ENCODE measurements at regions not wholly inside any gene's neighbourhood (a gene's known extent, or its start where the extent isn't known, plus 50 kb on each side); places are given as distances from the start of the nearest gene placed in this dataset.
A peak's percentile ranks its signal among the peaks of the same experiment; 100 is the strongest.

DNA sequence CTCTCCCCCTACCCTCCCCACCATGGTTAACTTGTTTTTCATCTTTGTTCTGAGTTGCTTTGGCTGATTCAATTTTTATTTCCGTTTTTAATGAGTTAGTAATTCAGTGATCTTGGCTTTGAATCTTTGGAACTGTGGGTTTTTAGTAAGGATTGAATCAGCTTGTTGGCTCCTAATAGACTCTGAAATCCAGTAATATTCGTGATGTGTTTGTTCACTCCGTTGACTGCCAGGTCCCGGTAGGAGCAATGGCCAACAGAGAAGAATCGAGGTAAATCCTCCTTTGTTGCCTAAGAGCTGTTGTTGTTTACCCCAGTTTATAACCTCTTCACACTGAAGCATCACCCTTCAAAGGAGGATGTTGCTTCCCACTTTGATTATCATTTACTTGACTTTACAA lies 92.7 kb downstream of the PCSK1 start:
- DNase-seq, result no peak

DNA sequence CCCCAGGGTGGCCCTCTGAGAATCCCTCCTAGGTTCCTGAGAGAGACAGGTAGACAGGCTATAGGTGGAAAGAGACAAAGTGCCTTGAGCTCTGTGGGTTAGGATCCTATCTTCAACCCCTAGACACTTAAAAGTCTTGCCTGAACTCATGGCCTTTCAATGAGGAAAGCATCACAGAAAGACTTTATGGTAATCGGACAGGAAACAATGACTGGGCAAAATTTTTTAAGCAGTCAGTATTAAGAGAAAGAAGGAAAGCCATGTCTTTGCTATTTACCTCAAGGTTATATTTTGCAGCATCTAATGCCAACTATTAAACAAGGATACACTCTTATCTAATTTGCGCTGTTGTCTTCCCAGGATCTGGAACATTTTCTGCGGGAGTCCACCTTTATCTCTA lies 93.2 kb downstream of the PCSK1 start:
- DNase-seq, result no peak

DNA sequence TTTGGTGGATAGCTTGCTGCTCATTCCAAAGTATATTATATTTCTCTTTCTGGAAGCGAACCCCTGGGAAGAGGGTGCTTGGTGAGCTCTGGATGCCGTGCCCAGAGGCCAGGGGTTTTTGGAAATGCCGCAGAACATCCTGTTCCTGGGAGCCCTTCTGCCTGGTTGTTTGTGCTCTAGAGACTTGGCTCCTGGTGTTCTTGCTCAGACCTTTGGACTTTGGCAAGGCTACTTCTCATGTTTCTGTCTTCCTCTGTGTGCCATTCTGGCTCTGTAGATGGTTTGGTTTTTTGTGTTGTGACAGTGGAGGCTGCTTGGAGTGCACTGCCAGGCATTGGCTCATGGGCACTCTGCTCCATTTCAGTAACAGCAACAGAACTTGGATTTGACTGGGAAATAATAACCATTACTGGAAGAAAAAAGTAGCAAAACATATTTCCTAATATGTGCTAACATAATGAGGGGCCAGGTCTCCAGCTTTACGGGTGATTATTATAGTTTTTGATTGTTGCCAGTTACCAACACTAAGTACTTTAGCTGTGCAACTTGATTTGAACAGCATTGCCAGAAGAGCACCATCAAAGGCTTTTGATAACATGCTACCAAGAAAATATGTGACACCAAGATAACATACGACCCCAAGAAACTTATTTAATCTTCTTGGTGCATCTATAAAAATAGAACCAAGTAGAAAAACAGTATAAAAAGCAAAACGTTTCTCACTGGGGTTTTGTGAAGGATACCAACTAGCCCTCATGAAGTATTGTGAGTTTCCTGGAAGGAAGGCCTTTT lies 94.2 kb downstream of the PCSK1 start:
- no peak for DNase-seq

DNA sequence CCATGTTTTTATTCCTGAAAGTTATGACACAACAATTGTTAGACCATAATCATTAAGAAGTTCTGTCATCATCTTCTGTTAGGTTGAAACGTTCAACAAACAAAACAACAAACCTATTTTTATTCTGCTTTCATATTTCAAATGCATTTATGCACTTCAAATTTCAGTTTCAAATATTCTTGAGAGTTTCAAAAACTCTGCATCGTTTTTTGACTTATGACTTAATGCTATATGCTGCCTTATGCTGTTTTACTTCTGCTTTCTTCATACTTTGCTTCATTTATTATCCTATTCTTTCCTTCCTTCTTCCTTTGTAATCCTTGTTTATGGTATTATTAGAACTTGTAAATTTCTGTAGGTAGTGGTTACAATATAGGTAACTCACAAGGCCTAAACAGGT lies 95.0 kb downstream of the PCSK1 start:
- no peak for DNase-seq

DNA sequence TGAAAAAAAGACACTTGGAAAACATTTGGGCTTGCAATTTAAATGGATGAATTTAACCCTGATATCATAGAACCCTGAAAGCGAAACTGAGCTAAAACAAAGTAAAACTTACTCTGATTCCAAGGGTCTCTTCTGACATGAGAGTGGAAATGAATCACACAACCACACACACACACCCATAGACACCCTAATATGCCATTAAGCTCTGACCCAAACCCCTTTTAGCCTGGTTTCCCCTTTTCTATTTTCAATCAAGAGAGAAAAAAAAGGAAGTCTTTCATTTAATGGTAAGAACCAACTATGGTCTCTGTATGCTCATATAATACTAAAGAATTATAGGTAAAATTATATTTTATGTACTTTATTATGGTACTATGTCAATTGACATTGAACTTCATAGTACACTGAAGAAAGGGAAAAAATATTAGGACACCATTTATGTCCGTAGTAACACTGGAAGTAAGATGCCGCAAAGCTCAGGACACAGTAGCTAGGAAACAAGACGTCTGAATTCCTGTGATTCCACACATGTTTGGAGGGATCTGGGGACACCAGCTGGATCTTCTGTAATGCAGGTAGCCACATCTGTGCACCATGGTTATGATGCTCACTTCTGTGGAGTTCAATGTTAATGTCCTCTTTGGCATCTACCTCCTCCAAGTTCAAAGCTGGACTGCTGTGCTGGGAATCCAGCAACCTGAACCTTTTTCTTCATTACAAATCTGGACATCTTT lies 95.8 kb downstream of the PCSK1 start:
- no peak for DNase-seq

DNA sequence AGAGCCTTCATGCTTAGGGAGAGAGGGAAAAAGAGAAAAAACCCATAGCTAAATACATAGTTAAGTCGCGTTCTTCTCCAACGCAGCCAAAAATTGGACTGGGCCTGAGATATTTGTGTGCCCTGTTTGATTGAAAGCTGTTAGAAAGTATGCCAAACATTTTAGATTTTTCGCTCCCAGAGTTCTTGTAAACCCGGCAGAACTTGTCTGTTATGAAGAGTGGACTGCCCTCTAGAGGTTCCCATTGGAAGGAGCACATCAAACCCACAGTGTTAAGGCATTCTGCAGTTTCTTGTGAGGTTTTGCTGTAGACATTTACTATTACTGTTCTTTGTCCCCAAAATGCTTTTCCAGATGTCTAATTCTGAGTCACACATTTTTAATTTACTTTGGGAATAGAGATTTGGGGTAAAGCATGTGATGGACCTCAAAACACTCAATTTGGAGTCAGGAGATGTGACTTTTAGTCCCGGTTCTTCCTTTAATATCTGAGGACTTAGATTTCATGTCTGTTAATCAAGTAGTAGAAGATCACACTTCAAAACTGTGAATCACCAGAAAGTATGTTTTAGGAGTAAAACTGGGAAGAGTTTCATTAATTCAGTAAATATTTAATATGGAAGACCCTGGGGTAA lies 96.6 kb downstream of the PCSK1 start:
- peak; percentile 45 for DNase-seq

DNA sequence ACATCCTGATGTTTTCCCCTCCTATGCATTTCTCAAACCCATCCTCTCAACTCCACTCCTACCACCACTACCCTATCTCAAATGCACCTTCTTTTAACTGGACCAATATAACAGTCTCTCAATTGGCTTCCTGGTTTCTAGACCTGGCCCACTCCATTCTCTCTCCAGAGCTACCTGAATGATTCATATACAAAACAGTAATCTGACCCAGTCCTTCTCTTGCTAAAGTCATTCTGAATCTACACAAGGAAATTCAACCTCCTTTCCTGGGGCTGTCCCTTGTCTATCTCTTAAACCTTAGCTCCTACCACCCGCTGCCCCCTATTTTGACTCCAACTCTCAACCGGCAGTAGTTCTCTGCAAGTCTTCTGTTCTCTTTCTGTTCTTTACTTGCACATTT lies 97.2 kb downstream of the PCSK1 start:
- no peak for DNase-seq

DNA sequence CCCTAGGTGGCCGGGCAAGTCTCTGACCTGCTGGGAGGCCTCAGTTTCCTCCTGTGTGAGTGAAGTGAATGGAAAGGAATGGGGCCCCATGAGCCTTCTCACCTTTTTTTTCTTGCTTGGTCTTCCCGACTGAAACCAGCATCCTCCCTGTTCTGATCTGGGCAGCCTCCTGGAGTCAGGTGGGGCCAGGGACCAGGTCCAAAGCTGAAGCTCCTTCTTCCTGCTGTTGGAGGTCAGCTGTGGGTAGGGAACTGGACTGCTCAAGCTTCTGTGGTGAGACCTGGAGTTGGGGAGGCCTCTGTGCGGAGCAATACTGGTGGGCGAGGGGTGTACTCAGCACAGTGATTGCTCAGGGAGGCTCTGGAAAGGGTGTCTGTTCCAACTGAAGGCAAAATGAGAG lies 99.7 kb downstream of the PCSK1 start:
- DNase-seq, result no peak

DNA sequence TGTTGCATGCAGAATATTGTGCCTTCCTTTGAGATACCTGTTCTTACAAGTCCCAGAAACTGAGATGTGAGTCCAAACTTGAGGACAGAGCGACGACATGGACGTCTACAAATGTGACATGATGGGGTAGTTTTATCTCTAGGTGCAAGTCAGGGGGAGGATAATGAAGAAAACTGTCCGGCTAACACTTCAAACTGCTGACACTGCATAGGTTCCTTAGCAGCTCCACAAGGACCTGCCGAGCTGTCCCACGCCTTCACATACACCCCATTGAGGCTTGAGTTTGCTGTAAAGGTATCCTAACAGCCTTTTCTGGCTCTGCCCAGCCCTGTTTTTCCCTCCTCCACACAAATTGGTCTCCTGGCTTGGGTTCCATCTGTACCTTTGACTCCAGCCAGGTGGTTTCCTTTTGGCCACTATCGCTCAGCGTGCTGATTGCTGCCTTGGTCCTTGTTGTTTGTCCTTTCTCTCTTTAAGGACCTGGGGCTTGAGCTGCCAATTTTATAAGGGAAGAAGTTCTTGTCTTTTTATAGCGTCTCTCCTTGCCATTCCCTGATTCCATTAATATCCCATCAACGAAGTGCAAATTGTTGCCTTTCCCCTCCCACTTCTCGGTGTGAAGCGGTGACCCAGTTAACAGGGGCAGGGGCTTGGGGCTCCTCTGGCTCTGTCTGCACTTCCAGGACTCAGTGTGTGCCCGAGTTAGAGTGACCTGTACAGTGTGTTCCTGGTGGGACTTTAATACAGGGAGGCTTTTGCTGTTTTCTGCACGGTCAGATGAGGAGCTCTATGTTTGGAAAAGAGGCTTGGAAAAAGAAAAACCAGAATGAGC lies 100.3 kb downstream of the PCSK1 start:
- DNase-seq, result no peak

DNA sequence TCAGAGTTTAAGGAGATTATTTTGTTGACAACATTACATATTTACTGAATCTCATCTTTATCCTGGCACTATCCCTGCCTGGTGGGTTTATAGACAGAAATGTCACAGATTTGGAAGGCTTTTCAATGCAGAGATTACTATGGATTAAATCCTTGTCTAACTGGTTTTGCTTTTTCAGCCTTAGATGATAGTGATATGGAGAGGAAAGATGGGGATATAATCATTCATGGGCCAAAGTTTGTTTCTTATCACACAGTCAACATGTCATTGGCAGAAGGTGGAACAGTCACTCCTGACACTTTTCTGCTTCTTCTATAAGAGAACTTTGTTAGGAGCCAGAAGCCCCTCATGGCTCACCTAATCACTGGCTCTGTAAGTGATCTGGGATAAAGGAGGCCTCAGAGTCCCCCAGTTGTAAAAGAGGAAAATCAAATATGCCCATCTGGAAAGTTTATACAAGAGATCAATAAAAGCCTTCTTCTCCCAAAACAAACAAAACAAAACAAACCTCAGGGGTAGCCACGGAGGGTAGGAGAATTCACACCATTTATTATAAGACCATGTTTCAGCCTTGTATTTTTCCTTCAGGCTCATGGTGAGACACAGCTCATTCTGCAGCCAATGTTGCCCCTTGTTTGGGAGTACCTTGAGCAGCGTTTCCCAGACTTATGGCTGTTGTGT lies 101.2 kb downstream of the PCSK1 start:
- DNase-seq, result no peak

DNA sequence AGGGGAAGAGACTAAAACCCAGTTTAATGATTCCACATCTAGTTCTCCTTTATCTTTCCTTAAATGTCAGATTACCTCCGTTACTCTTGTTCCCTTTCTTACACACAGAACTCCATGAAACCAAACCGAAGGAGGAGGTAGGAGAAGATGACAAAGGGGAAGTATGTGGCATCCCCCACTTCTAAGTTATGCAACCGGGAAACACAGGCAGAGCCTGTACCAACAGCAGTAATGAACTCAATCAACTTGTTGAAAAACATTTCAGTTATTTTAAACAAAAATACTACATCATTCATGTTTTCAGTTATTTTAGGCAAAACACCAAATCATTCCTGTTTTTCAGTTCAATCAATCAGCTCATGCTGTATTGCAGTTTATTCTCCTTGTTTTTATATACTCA lies 101.8 kb downstream of the PCSK1 start:
- DNase-seq, result no peak

DNA sequence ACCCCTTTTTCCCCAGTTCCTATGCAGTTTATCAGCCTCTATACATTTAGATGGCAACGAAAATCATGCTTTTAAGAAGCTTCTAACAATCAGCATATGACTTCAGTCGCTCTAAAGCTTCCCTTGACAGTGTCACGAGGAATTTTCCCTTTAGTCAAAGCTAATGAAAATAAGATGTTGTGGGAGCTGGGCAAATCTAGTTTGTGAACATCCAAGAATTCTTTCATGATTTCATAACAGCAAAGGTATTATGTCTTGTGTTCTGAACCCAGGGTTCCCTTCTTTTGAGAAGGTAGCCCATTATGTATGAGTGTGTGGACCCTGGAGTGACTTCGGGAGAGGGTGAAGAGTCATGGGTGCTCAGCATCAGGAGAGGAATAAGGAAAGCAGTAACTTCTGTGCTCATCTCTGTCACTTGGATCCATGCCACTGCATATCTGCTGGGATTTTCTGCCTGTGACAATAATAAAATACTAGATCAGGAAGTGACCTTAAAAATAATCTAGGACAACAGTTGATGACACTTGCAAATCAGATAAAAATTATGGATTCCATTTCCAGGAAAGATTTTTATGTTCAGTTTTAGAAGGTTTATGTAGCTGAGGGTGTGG lies 102.4 kb downstream of the PCSK1 start:
- DNase-seq, result no peak

DNA sequence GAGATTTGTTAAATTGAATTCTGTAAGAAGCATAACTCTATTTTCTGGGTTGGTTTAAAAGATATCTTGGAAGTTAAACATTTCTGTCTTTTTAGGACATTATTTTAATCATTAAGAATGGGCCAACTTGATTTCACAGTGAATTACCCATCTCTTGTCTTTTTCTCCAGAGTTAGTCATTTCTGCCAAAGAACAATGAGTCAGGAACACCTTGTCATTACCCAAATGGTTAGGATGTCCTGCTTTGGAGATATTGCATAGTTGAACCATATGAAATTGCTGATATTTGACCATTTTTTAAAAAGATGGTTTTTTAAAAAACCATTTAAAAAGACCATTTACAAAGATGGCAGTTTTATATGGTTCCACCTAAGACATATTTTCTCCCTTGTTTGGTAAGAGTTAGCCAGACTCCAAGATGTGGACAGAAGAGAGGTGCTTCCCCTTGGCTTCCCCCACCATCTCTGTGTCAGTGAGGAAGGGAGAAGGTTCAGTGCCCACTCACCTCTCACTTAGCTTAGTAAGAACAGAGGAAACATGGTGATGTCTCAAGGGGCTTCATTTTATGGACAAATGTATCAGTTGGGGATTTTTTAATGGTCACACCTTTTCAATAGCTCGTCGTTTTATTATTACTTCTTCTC lies 103.0 kb downstream of the PCSK1 start:
- DNase-seq, result no peak

DNA sequence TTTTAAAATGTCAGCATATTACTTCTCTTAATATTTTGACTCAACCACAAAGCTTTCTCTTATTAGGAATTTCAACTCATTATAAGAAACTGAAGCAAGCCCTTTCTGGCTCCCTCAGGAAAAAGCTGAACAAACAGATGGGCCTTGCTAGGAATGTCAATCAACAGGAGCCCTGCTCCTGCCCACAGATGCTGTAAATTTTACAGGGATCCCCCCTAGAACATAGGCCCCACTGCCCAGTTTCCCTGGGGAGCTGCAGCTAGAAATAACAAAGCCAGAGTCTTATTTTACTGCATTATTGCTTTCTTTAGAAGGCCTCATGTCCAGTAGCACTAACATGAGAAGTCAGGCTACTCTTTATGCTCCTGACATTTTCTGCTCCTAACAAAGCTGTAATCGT lies 103.8 kb downstream of the PCSK1 start:
- DNase-seq, result no peak

DNA sequence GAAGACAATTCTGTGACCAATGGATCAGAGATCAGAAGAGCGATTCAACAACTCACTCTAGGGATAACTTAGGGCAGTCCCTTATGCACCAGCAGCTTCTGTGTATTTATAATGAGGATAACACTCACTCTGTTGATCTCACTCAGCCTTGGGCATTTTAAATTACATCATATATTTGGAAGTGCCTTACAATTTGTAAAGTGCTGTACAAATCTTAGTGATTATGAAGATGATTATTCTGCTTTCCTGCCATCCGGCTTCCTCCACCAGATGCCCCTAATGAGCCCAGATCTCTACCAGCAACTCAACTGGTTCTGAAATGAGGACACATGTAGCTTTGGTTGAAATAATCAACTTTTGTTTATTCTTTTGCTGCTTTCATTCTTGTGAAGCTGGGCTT lies 105.3 kb downstream of the PCSK1 start:
- no peak for DNase-seq

DNA sequence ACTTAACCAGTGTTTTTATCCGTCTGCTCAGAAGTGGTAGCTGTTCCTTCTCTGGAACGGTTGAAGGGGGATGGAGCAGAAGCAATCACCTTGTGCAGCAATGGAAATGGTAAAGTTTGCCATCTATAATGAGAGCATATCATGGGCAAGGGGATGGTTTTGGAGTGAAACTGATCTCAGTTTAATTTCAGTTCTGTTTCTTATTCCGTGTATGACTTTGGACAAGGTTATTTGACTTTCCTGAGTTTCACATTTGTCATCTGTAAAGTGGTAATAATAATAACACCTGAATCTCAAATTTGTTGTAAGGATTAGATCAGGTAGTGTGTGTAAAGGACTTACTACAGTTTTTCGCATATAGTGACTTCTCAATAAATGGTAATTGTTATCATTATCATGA lies 106.1 kb downstream of the PCSK1 start:
- DNase-seq, result no peak

DNA sequence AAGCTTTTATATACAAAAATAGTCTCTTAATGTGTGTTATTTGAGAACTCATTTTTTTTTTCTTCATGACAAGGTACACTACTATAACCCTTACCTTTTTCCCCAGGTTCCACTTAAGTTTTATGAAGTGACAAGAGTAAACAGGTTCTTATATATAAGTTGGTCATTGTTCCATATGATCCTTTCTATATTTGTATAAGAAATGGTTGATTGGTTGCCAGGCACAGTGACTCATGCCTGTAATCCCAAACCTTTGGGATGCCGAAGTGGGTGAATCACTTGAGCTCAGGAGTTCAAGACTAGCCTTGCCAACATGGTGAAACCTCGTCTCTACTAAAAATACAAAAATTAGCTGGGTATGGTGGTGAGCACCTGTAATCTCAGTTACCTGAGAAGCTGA lies 108.3 kb downstream of the PCSK1 start:
- no peak for DNase-seq

DNA sequence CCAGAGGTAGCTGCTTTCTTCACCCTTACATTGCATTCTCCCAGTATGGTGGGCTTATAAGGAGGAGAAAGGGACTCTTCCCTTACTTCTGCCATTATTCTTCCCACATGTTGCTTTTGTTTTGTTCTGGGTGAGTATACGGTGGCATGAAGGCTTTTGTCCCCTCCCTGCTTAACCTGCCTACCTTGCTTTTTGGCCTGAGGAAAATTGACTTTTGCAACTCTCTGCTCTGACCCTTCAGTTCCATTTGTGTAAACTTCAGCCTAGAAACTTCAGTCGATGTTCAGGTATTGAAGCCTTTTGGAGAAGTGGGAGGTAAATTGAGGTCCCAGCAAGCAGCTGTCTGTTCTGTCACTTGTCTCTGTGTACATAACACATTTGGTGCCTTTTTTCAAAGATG lies 110.2 kb downstream of the PCSK1 start:
- DNase-seq, result no peak

DNA sequence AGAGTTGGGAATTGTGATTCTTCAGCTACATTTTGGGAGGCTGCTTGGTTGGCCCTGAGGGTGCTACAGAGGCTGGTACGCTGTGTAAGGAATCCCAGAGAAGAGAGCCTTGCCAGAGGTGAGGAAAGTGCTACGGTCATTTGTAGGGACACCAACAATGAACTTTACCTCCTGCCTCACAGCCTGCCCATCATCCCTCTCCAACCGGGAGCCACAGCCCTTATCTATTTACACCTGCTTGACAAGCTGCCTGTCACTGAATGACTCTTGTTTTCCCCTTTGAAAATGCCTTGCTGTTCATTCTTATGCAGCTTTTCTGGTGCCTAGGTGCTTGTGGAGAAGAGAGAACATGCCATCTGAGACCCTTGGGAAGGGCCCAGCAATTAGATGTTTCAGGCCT lies 110.8 kb downstream of the PCSK1 start:
- DNase-seq, result no peak

DNA sequence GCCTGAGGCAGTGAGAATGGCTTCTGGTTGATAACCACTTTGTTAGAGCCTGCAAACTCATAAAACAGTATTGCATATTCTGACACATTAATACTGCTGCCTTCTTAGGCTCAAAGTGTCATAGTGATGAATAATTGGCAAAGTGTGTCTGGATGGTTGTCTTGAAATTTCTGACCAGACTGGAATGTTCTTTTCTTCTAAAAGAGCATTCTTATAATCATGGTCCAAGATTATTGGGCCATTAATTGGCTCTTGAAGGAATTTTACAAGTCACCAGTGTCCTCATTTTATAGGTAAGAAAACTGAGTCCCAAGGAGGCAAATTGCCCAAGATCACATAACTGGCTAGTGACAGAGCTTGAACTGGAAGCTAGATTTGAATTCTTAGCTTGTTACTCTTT lies 111.7 kb downstream of the PCSK1 start:
- DNase-seq, result no peak

DNA sequence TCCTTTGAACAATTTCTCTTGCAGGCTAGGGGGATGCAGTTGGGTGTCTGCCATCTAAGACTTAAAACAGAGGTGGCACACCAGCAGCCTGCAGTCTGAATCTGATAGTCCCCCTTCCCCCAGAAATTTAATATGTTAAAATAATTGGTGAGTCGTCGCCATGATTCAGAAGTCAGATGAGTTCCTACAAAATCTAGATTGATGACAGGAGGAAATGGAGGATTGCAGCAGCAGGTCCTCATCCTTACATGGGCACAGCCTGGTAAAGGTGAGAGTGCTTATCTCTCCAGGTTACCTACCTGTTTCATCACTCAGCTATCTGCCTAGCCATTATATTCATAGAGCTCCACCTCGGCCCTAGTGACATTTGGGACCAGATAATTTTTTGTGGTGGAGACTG lies 112.3 kb downstream of the PCSK1 start:
- no peak for DNase-seq
